BLaER1 treated with 17β-estradiol and CSF1 and Interleukin-3, amounts not matched to agents 10 nM and 100 nM (cell line): ENCODE measurements at regions not wholly inside any gene's neighbourhood (a gene's known extent, or its start where the extent isn't known, plus 50 kb on each side); places are given as distances from the start of the nearest gene placed in this dataset.

ENCODE experiments used
- H3K27ac ChIP-seq, 11 experiments: shearing (Covaris generic); formaldehyde crosslinking; 2 replicates each; pipeline ENCODE4 v1.8.1; 2022
- H3K27me3 ChIP-seq, 11 experiments: shearing (Covaris generic); formaldehyde crosslinking; 2 replicates each; pipeline ENCODE4 v1.8.1; 2022
- H3K36me3 ChIP-seq, 11 experiments: shearing (Covaris generic); formaldehyde crosslinking; 2 replicates each; pipeline ENCODE4 v1.8.1; 2022
- H3K4me1 ChIP-seq, 10 experiments: shearing (Covaris generic); formaldehyde crosslinking; 2 replicates each; pipeline ENCODE4 v1.8.1; 2022
- H3K4me2 ChIP-seq, 11 experiments: shearing (Covaris generic); formaldehyde crosslinking; 2 replicates each; pipeline ENCODE4 v1.8.1; 2022
- H3K4me3 ChIP-seq, 10 experiments: shearing (Covaris generic); formaldehyde crosslinking; 2 replicates each; pipeline ENCODE4 v1.8.1; 2022
- H3K9ac ChIP-seq, 11 experiments: shearing (Covaris generic); formaldehyde crosslinking; 2 replicates each; pipeline ENCODE4 v1.8.1; 2022
- H3K9me3 ChIP-seq, 11 experiments: shearing (Covaris generic); formaldehyde crosslinking; replicated peaks in 1 of 11; 2 replicates each; pipeline ENCODE4 v1.8.1; 2022
- H4K20me1 ChIP-seq, 11 experiments: shearing (Covaris generic); formaldehyde crosslinking; 2 replicates each; pipeline ENCODE4 v1.8.1; 2022
- Cebpa-rat ChIP-seq, 11 experiments: shearing (Covaris generic); IDR thresholded peaks; 2 replicates each; pipeline ENCODE4 v1.8.1; 2022

GRCh38 chr18:2100694-2101213 is 470.6 kb downstream of the METTL4 start:
- Histone ChIP-seq H3K27ac (no peak overlapping the region), H3K9me3 (peaks cover 0 to 8% (median 4%) of the 10 kb centered on the region in 11 experiments; a peak in 5 of 22 replicates), H4K20me1 (no peaks in the 10 kb centered on the region), H3K9ac (no peak overlapping the region), H3K4me2 (no peak overlapping the region), H3K4me3 (no peak overlapping the region), H3K36me3 (no peaks in the 10 kb centered on the region), H3K4me1 (peaks cover 0 to 5% (median 2%) of the 10 kb centered on the region in 10 experiments; a peak in 3 of 20 replicates), H3K27me3 (no peaks in the 10 kb centered on the region)
- no peak for TF ChIP-seq Cebpa-rat (IDR thresholded peaks at IDR 0.05)

- no peak overlapping the region for H3K27ac ChIP-seq
- H4K20me1 ChIP-seq: no peaks in the 10 kb centered on the region
- TF ChIP-seq Cebpa-rat (IDR thresholded peaks at IDR 0.05): no peak
- H3K9ac ChIP-seq: no peak overlapping the region
- no peaks in the 10 kb centered on the region for H3K36me3 ChIP-seq
- peaks cover 0 to 5% (median 2%) of the 10 kb centered on the region in 10 experiments; a peak in 3 of 20 replicates for H3K4me1 ChIP-seq
- H3K4me3 ChIP-seq: no peak overlapping the region
- peak overlapping the region in 2 of 11 experiments; percentile 7 to 24; a peak in 1 of 22 replicates for H3K4me2 ChIP-seq
- peaks cover 0 to 8% (median 4%) of the 10 kb centered on the region in 11 experiments; a peak in 5 of 22 replicates for H3K9me3 ChIP-seq
- no peaks in the 10 kb centered on the region for H3K27me3 ChIP-seq
Observed at GRCh38 chr18:2102022-2102421, 469.3 kb downstream of the METTL4 start.

GRCh38 chr18:2103299-2103698 is 468.0 kb downstream of the METTL4 start:
- Histone ChIP-seq H3K36me3 (no peaks in the 10 kb centered on the region), H3K27me3 (no peaks in the 10 kb centered on the region), H3K9ac (no peak overlapping the region), H4K20me1 (no peaks in the 10 kb centered on the region), H3K4me1 (peaks cover 0 to 5% (median 2%) of the 10 kb centered on the region in 10 experiments; a peak in 3 of 20 replicates), H3K9me3 (peaks cover 0 to 8% (median 4%) of the 10 kb centered on the region in 11 experiments; a peak in 5 of 22 replicates), H3K4me3 (no peak overlapping the region), H3K27ac (no peak overlapping the region), H3K4me2 (no peak overlapping the region)
- TF ChIP-seq Cebpa-rat (IDR thresholded peaks at IDR 0.05): no peak

- Histone ChIP-seq H4K20me1 (no peaks in the 10 kb centered on the region), H3K4me2 (no peak overlapping the region), H3K9ac (no peak overlapping the region), H3K9me3 (peaks cover 0 to 8% (median 4%) of the 10 kb centered on the region in 11 experiments; a peak in 5 of 22 replicates), H3K27me3 (no peaks in the 10 kb centered on the region), H3K27ac (no peak overlapping the region), H3K4me3 (no peak overlapping the region), H3K4me1 (peaks cover 0 to 5% (median 2%) of the 10 kb centered on the region in 10 experiments; a peak in 3 of 20 replicates), H3K36me3 (no peaks in the 10 kb centered on the region)
- no peak for TF ChIP-seq Cebpa-rat (IDR thresholded peaks at IDR 0.05)
Observed at GRCh38 chr18:2104620-2105462, 466.5 kb downstream of the METTL4 start.

- no peak for TF ChIP-seq Cebpa-rat (IDR thresholded peaks at IDR 0.05)
- H4K20me1 ChIP-seq: no peaks in the 10 kb centered on the region
- no peak overlapping the region for H3K9ac ChIP-seq
- no peaks in the 10 kb centered on the region for H3K36me3 ChIP-seq
- H3K4me2 ChIP-seq: no peak overlapping the region
- no peaks in the 10 kb centered on the region for H3K4me1 ChIP-seq
- H3K27me3 ChIP-seq: no peaks in the 10 kb centered on the region
- no peak overlapping the region for H3K4me3 ChIP-seq
- no peaks in the 10 kb centered on the region for H3K9me3 ChIP-seq
- no peak overlapping the region for H3K27ac ChIP-seq
Observed at GRCh38 chr18:2108591-2108990, 462.7 kb downstream of the METTL4 start.

GRCh38 chr18:2111456-2111855 is 459.8 kb downstream of the METTL4 start:
- Histone ChIP-seq H3K27me3 (no peaks in the 10 kb centered on the region), H3K4me3 (no peak overlapping the region), H4K20me1 (no peaks in the 10 kb centered on the region), H3K27ac (no peak overlapping the region), H3K36me3 (no peaks in the 10 kb centered on the region), H3K4me2 (no peak overlapping the region), H3K9me3 (no peaks in the 10 kb centered on the region), H3K4me1 (no peaks in the 10 kb centered on the region), H3K9ac (no peak overlapping the region)
- no peak for TF ChIP-seq Cebpa-rat (IDR thresholded peaks at IDR 0.05)

- H3K27ac ChIP-seq: no peak overlapping the region
- H3K4me1 ChIP-seq: no peaks in the 10 kb centered on the region
- H3K4me2 ChIP-seq: no peak overlapping the region
- TF ChIP-seq Cebpa-rat (IDR thresholded peaks at IDR 0.05): no peak
- H3K9ac ChIP-seq: no peak overlapping the region
- H3K9me3 ChIP-seq: no peaks in the 10 kb centered on the region
- H4K20me1 ChIP-seq: no peaks in the 10 kb centered on the region
- no peaks in the 10 kb centered on the region for H3K36me3 ChIP-seq
- no peak overlapping the region for H3K4me3 ChIP-seq
- H3K27me3 ChIP-seq: no peaks in the 10 kb centered on the region
Observed at GRCh38 chr18:2112435-2113045, 458.8 kb downstream of the METTL4 start.

GRCh38 chr18:2114289-2114688 is 457.0 kb downstream of the METTL4 start:
- no peaks in the 10 kb centered on the region for H3K9me3 ChIP-seq
- no peak overlapping the region for H3K4me2 ChIP-seq
- H3K4me3 ChIP-seq: no peak overlapping the region
- H3K9ac ChIP-seq: no peak overlapping the region
- no peaks in the 10 kb centered on the region for H4K20me1 ChIP-seq
- no peaks in the 10 kb centered on the region for H3K27me3 ChIP-seq
- no peak overlapping the region for H3K27ac ChIP-seq
- TF ChIP-seq Cebpa-rat (IDR thresholded peaks at IDR 0.05): no peak
- H3K4me1 ChIP-seq: no peaks in the 10 kb centered on the region
- no peaks in the 10 kb centered on the region for H3K36me3 ChIP-seq

- Histone ChIP-seq H3K9me3 (no peaks in the 10 kb centered on the region), H3K4me3 (no peak overlapping the region), H3K27ac (no peak overlapping the region), H3K4me2 (no peak overlapping the region), H3K4me1 (no peaks in the 10 kb centered on the region), H4K20me1 (no peaks in the 10 kb centered on the region), H3K27me3 (no peaks in the 10 kb centered on the region), H3K9ac (no peak overlapping the region), H3K36me3 (no peaks in the 10 kb centered on the region)
- no peak for TF ChIP-seq Cebpa-rat (IDR thresholded peaks at IDR 0.05)
Observed at GRCh38 chr18:2114765-2115164, 456.5 kb downstream of the METTL4 start.
